ENCODE measurements at regions not wholly inside any gene's neighbourhood (a gene's known extent, or its start where the extent isn't known, plus 50 kb on each side); places are given as distances from the start of the nearest gene placed in this dataset.
A peak's percentile ranks its signal among the peaks of the same experiment; 100 is the strongest.

DNA sequence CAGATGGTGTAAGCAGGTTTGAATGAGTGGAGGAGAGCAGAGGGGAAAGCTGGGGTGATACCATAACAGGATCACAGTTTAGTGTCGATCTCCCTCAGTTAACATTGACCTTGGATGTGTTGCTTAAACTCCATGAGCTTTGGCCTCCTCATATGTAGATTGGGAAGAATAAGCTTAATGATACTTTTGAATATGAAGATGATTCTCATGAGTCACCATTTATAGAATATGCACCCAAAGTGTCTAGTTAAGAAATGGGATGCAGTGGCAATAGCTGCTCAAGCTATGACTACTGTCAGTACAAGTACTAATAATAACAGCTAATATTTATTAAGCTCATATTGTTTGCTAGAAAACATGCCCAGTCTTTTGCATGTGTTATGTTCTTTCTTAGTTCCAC is 236.2 kb upstream of the KIRREL3 start:
- Histone ChIP-seq H3K4me3 (ENCODE audit: low read depth, low read length) (no peak overlapping the region), H3K36me3 (ENCODE audit: control insufficient read depth, insufficient read depth, low read length) (no peaks in the 10 kb centered on the region), H3K27me3 (ENCODE audit: control insufficient read depth, insufficient read depth, low read length) (no peaks in the 10 kb centered on the region)
- DNase-seq (ENCODE audit: low read depth), result no peak
- FAIRE-seq, result no peak
- TF ChIP-seq CTCF (IDR thresholded peaks at IDR 0.05; ENCODE audit: insufficient read depth, low read length, severe bottlenecking), result no peak

- H3K4me3 ChIP-seq (ENCODE audit: low read depth, low read length), result no peak overlapping the region
- H3K36me3 ChIP-seq (ENCODE audit: control insufficient read depth, insufficient read depth, low read length), result no peaks in the 10 kb centered on the region
- TF ChIP-seq CTCF (IDR thresholded peaks at IDR 0.05; ENCODE audit: insufficient read depth, low read length, severe bottlenecking), result no peak
- FAIRE-seq (no peak), DNase-seq (ENCODE audit: low read depth) (no peak)
- no peaks in the 10 kb centered on the region for H3K27me3 ChIP-seq (ENCODE audit: control insufficient read depth, insufficient read depth, low read length)
Measured at GRCh38 chr11:127233998-127234397, 233.4 kb upstream of the KIRREL3 start.

DNA sequence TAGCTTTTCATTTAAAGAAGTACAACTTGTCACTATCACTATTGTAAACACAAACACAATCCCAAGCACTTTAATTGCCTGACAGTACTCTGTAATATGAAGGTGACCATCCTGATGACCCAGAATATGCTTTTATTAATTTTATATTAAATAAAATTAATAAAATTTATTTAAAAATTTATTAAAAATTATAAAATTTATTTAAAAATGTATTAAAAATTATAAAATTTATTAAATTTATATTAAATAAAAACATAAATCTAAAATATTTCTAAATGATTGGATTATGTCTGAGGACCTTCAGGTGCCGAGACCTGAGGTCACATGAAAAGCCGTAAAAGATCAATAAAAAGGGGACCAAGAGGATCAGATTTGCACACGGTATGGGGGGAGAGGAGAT is 229.8 kb upstream of the KIRREL3 start:
- no peak for FAIRE-seq
- no peak overlapping the region for H3K4me3 ChIP-seq (ENCODE audit: low read depth, low read length)
- no peak for TF ChIP-seq CTCF (IDR thresholded peaks at IDR 0.05; ENCODE audit: insufficient read depth, low read length, severe bottlenecking)
- H3K27me3 ChIP-seq (ENCODE audit: control insufficient read depth, insufficient read depth, low read length), result no peaks in the 10 kb centered on the region
- no peaks in the 10 kb centered on the region for H3K36me3 ChIP-seq (ENCODE audit: control insufficient read depth, insufficient read depth, low read length)
- no peak for DNase-seq (ENCODE audit: low read depth)

DNA sequence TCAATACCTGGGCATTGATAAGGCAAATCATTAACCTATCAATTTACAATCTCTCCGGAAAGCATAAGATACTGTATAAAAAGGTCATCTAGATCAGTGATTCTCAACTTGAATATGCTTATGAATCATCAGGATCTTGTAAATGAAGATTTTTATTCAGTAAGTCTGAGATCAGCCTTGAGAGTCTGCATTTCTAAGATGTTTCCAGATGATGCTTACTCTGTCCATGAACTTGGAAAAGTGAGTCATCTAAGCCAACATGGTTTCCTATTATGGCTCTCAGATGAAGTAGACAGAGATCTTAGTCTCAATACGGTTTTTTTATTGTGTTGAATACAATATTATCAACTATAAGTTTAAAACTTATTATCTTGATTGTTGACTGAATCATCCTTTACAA is 226.4 kb upstream of the KIRREL3 start:
- no peaks in the 10 kb centered on the region for H3K36me3 ChIP-seq (ENCODE audit: control insufficient read depth, insufficient read depth, low read length)
- DNase-seq (ENCODE audit: low read depth) (peak; percentile 4), FAIRE-seq (no peak)
- no peak for TF ChIP-seq CTCF (IDR thresholded peaks at IDR 0.05; ENCODE audit: insufficient read depth, low read length, severe bottlenecking)
- H3K27me3 ChIP-seq (ENCODE audit: control insufficient read depth, insufficient read depth, low read length), result no peaks in the 10 kb centered on the region
- H3K4me3 ChIP-seq (ENCODE audit: low read depth, low read length), result no peak overlapping the region

- no peaks in the 10 kb centered on the region for H3K27me3 ChIP-seq (ENCODE audit: control insufficient read depth, insufficient read depth, low read length)
- no peak overlapping the region for H3K4me3 ChIP-seq (ENCODE audit: low read depth, low read length)
- DNase-seq (ENCODE audit: low read depth), result no peak
- no peak for TF ChIP-seq CTCF (IDR thresholded peaks at IDR 0.05; ENCODE audit: insufficient read depth, low read length, severe bottlenecking)
- no peaks in the 10 kb centered on the region for H3K36me3 ChIP-seq (ENCODE audit: control insufficient read depth, insufficient read depth, low read length)
- no peak for FAIRE-seq
Measured at GRCh38 chr11:127226380-127226779, 225.8 kb upstream of the KIRREL3 start.

DNA sequence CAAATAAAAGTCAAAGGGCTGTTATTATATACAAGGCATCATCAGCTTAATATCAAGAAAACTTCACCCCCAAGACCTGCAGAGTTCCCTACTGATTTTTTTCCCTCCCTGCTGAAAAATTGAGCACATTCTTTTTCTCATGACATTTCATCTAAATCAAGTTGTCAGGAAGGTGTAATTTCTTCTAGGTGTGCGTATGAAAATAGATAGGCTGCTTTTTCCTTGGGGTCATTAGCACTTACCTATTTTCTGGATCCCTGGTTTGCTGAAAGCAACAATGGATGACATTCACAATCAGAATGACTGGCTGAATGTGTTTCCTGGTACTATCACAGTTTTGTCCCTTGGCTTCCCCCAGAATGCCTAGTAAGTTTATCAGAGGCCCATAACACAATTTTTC is 225.0 kb upstream of the KIRREL3 start:
- H3K27me3 ChIP-seq (ENCODE audit: control insufficient read depth, insufficient read depth, low read length), result no peaks in the 10 kb centered on the region
- FAIRE-seq, result no peak
- H3K36me3 ChIP-seq (ENCODE audit: control insufficient read depth, insufficient read depth, low read length), result no peaks in the 10 kb centered on the region
- no peak for DNase-seq (ENCODE audit: low read depth)
- no peak for TF ChIP-seq CTCF (IDR thresholded peaks at IDR 0.05; ENCODE audit: insufficient read depth, low read length, severe bottlenecking)
- no peak overlapping the region for H3K4me3 ChIP-seq (ENCODE audit: low read depth, low read length)

Measured in bronchial epithelial cell (primary cell).